HUES64 (cell line): ENCODE measurements at regions not wholly inside any gene's neighbourhood (a gene's known extent, or its start where the extent isn't known, plus 50 kb on each side); places are given as distances from the start of the nearest gene placed in this dataset.

ENCODE experiments used
- H3K27ac ChIP-seq: 2 replicates; pipeline ENCODE4 v1.7.0; 2013; ENCODE audit warnings: low read depth, low read length, inconsistent platforms
- H3K27me3 ChIP-seq: 2 replicates; pipeline ENCODE4 v1.6.1; 2013; ENCODE audit warnings: mild to moderate bottlenecking, low read length; ENCODE audit not compliant: insufficient read depth
- H3K36me3 ChIP-seq: 2 replicates; pipeline ENCODE4 v1.6.1; 2013; ENCODE audit warnings: mild to moderate bottlenecking, low read length; ENCODE audit not compliant: insufficient read depth
- H3K4me1 ChIP-seq: 2 replicates; pipeline ENCODE4 v1.6.1; 2013; ENCODE audit warnings: mild to moderate bottlenecking, low read length, moderate library complexity; ENCODE audit not compliant: insufficient read depth
- H3K4me3 ChIP-seq: 2 replicates; pipeline ENCODE4 v1.5.1; 2013; ENCODE audit warnings: mild to moderate bottlenecking, low read length, moderate library complexity
- H3K9ac ChIP-seq: 2 replicates; pipeline ENCODE4 v1.6.1; 2013; ENCODE audit warnings: mild to moderate bottlenecking, low read depth, low read length
- H3K9me3 ChIP-seq: 2 replicates; pipeline ENCODE4 v1.6.1; 2013; ENCODE audit warnings: low read depth, low read length; ENCODE audit not compliant: insufficient read depth
- WGBS: fragments of 150-250, 120-280 bp; methylation state at CpG from one replicate; pipeline ENCODE4 v1.1.7; 2013; ENCODE audit warnings: missing lambda C conversion rate; 5-methylcytosine and 5-hydroxymethylcytosine counted together

GRCh38 chr4:31366041-31366440 is 645.9 kb downstream of the PCDH7 start:
- Histone ChIP-seq H3K36me3 (no peaks in the 10 kb centered on the region), H3K4me3 (no peak overlapping the region), H3K9me3 (no peaks in the 10 kb centered on the region), H3K4me1 (no peaks in the 10 kb centered on the region), H3K27me3 (no peaks in the 10 kb centered on the region), H3K9ac (no peak overlapping the region), H3K27ac (no peak overlapping the region)
- 75% methylated on average over 1 of the region's 1 CpG for WGBS

GRCh38 chr4:31370866-31371465 is 650.8 kb downstream of the PCDH7 start:
- Histone ChIP-seq H3K4me1 (no peaks in the 10 kb centered on the region), H3K27ac (no peak overlapping the region), H3K36me3 (no peaks in the 10 kb centered on the region), H3K4me3 (no peak overlapping the region), H3K9me3 (0 out of 2 replicates have a peak, but pooled peaks cover 9% of the 10 kb centered on the region), H3K27me3 (no peaks in the 10 kb centered on the region), H3K9ac (no peak overlapping the region)
- WGBS: 80% methylated on average over 1 of the region's 3 CpGs

GRCh38 chr4:31374256-31374960 is 654.2 kb downstream of the PCDH7 start:
- Histone ChIP-seq H3K27me3 (no peaks in the 10 kb centered on the region), H3K4me1 (no peaks in the 10 kb centered on the region), H3K4me3 (no peak overlapping the region), H3K36me3 (no peaks in the 10 kb centered on the region), H3K9me3 (0 out of 2 replicates have a peak, but pooled peaks cover 9% of the 10 kb centered on the region), H3K9ac (no peak overlapping the region), H3K27ac (no peak overlapping the region)
- 100% methylated on average over 2 of the region's 3 CpGs for WGBS

- Histone ChIP-seq H3K27ac (no peak overlapping the region), H3K9me3 (0 out of 2 replicates have a peak, but pooled peaks cover 9% of the 10 kb centered on the region), H3K4me3 (no peak overlapping the region), H3K27me3 (no peaks in the 10 kb centered on the region), H3K9ac (no peak overlapping the region), H3K36me3 (no peaks in the 10 kb centered on the region), H3K4me1 (no peaks in the 10 kb centered on the region)
- WGBS: 95% methylated on average over 5 of the region's 5 CpGs
Observed at GRCh38 chr4:31375936-31376335, 655.8 kb downstream of the PCDH7 start.

GRCh38 chr4:31379364-31379763 is 659.2 kb downstream of the PCDH7 start:
- WGBS: 89% methylated on average over 2 of the region's 2 CpGs

GRCh38 chr4:31383767-31384166 is 663.6 kb downstream of the PCDH7 start:
- WGBS: 92% methylated on average over 2 of the region's 2 CpGs
- Histone ChIP-seq H3K4me1 (no peaks in the 10 kb centered on the region), H3K4me3 (no peak overlapping the region)

More at GRCh38 chr4:31379364-31379763, 659.2 kb downstream of the PCDH7 start:
- H3K4me1 ChIP-seq: no peaks in the 10 kb centered on the region
- no peak overlapping the region for H3K27ac ChIP-seq
- H3K9me3 ChIP-seq: no peaks in the 10 kb centered on the region
- H3K27me3 ChIP-seq: no peaks in the 10 kb centered on the region
- H3K4me3 ChIP-seq: no peak overlapping the region
- no peak overlapping the region for H3K9ac ChIP-seq
- H3K36me3 ChIP-seq: no peaks in the 10 kb centered on the region

GRCh38 chr4:31390849-31391248 is 670.7 kb downstream of the PCDH7 start:
- H3K27me3 ChIP-seq: no peaks in the 10 kb centered on the region
- no peaks in the 10 kb centered on the region for H3K9me3 ChIP-seq
- no peaks in the 10 kb centered on the region for H3K36me3 ChIP-seq
- no peak overlapping the region for H3K9ac ChIP-seq
- no peaks in the 10 kb centered on the region for H3K4me1 ChIP-seq
- no peak overlapping the region for H3K27ac ChIP-seq
- no peak overlapping the region for H3K4me3 ChIP-seq

More at GRCh38 chr4:31383767-31384166, 663.6 kb downstream of the PCDH7 start:
- Histone ChIP-seq H3K9me3 (no peaks in the 10 kb centered on the region), H3K27ac (no peak overlapping the region), H3K27me3 (no peaks in the 10 kb centered on the region), H3K9ac (no peak overlapping the region), H3K36me3 (no peaks in the 10 kb centered on the region)

GRCh38 chr4:31391976-31392375 is 671.8 kb downstream of the PCDH7 start:
- Histone ChIP-seq H3K4me3 (no peak overlapping the region), H3K4me1 (no peaks in the 10 kb centered on the region), H3K27me3 (no peaks in the 10 kb centered on the region), H3K9ac (no peak overlapping the region), H3K36me3 (no peaks in the 10 kb centered on the region), H3K27ac (no peak overlapping the region), H3K9me3 (no peaks in the 10 kb centered on the region)

GRCh38 chr4:31392923-31393322 is 672.8 kb downstream of the PCDH7 start:
- Histone ChIP-seq H3K9me3 (no peaks in the 10 kb centered on the region), H3K4me3 (no peak overlapping the region), H3K36me3 (no peaks in the 10 kb centered on the region), H3K27ac (no peak overlapping the region), H3K4me1 (no peaks in the 10 kb centered on the region), H3K9ac (no peak overlapping the region), H3K27me3 (no peaks in the 10 kb centered on the region)
- 98% methylated on average over 2 of the region's 2 CpGs for WGBS

- Histone ChIP-seq H3K4me1 (no peaks in the 10 kb centered on the region), H3K9me3 (no peaks in the 10 kb centered on the region), H3K36me3 (no peaks in the 10 kb centered on the region), H3K9ac (no peak overlapping the region), H3K27me3 (no peaks in the 10 kb centered on the region), H3K4me3 (no peak overlapping the region), H3K27ac (no peak overlapping the region)
- 98% methylated on average over 2 of the region's 3 CpGs for WGBS
Observed at GRCh38 chr4:31408121-31408520, 688.0 kb downstream of the PCDH7 start.

- H3K4me3 ChIP-seq: no peak overlapping the region
- no peaks in the 10 kb centered on the region for H3K27me3 ChIP-seq
- no peaks in the 10 kb centered on the region for H3K36me3 ChIP-seq
- H3K9ac ChIP-seq: no peak overlapping the region
- H3K4me1 ChIP-seq: no peaks in the 10 kb centered on the region
- H3K9me3 ChIP-seq: no peaks in the 10 kb centered on the region
- H3K27ac ChIP-seq: no peak overlapping the region
- no CpG with 5 or more reads among the region's 1 CpG for WGBS
Observed at GRCh38 chr4:31411565-31411964, 691.4 kb downstream of the PCDH7 start.
